Uterus (tissue), 3 donors: ENCODE measurements at regions not wholly inside any gene's neighbourhood (a gene's known extent, or its start where the extent isn't known, plus 50 kb on each side); places are given as distances from the start of the nearest gene placed in this dataset.
"Not testable (repeated sequence)": the region's sequence is repeated elsewhere in the genome, so short reads cannot be mapped to it uniquely, and the experiment has no call there.

Experiments used
- DNase-seq, 2 donors: peaks; one replicate each; pipeline ENCODE4 v3.0.0-alpha.2; 2019 to 2020
- H3K27ac ChIP-seq, 2 donors: fragments of 200-600 bp; sonication (generic); 1 replicate in 1 of 2; 2 replicates in 1 of 2; pipeline ENCODE4 v1.5.1; 2016 to 2018
- H3K27me3 ChIP-seq, 2 donors: fragments of 200-600 bp; sonication (generic); one replicate each; pipeline ENCODE4 v1.5.1; 2018 to 2019; ENCODE audit warnings: control low read depth in 1 of 2
- H3K36me3 ChIP-seq, 2 donors: fragments of 200-600 bp; sonication (generic); one replicate each; pipeline ENCODE4 v1.5.1; 2019; ENCODE audit warnings: control low read depth in 1 of 2
- H3K4me1 ChIP-seq, 2 donors: fragments of 200-600 bp; sonication (generic); one replicate each; pipeline ENCODE4 v1.5.1; 2018 to 2019; ENCODE audit warnings: control low read depth in 1 of 2
- H3K4me3 ChIP-seq, 2 donors: fragments of 200-600 bp; sonication (generic); 1 replicate in 1 of 2; 2 replicates in 1 of 2; pipeline ENCODE4 v1.5.1; 2018 to 2019; ENCODE audit warnings: mild to moderate bottlenecking in 1 of 2
- H3K9me3 ChIP-seq, 2 donors: fragments of 200-600 bp; sonication (generic); one replicate each; pipeline ENCODE4 v1.5.1; 2019; ENCODE audit warnings: control low read depth in 1 of 2
- POLR2A ChIP-seq, 2 donors: fragments of 450-650 bp; IDR thresholded peaks; one replicate each; pipeline ENCODE4 v1.6.1; 2016; ENCODE audit warnings: antibody characterized with exemption in 2 of 2, mild to moderate bottlenecking in 1 of 2, moderate library complexity in 1 of 2
- intact Hi-C: fragments of 100-400 bp; cut with DNase I; formaldehyde crosslinking; loops from one replicate; pipeline ENCODE4 v1.15.1; 2023; ENCODE audit warnings: low total_unique reads
- TF ChIP-seq, protein P1 (sequence below), 4 experiments: fragments of 200-600 bp in 2 of 4; fragments of 450-650 bp in 2 of 4; sonication (generic) in 2 of 4; IDR thresholded peaks; one replicate each; pipeline ENCODE4 v1.5.1; 2016 to 2019; ENCODE audit warnings: antibody characterized with exemption in 4 of 4, mild to moderate bottlenecking in 2 of 4, moderate library complexity in 1 of 4
- donor health status: DM: yes; HTN: yes; CAD: no.

DNA sequence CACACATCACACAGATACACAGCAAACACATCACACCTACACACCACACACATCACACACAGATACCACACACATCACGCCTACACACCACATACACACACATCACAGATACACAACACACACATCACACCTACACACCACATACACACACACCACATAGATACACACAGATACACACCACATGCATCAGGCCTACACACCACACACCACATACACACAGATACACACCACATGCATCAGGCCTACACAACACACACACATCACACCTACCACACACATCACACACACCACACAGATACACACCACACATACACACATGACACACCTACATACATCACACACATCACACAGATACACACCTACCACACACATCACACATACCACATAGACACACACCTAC lies 158.8 kb downstream of the NDUFA10 start:
- Histone ChIP-seq H3K36me3 (no peaks in the 10 kb centered on the region), H3K4me1 (no peaks in the 10 kb centered on the region), H3K27me3 (no peaks in the 10 kb centered on the region), H3K9me3 (no peaks in the 10 kb centered on the region), H3K4me3 (no peak overlapping the region), H3K27ac (no peak overlapping the region)
- TF ChIP-seq, protein P1, sequence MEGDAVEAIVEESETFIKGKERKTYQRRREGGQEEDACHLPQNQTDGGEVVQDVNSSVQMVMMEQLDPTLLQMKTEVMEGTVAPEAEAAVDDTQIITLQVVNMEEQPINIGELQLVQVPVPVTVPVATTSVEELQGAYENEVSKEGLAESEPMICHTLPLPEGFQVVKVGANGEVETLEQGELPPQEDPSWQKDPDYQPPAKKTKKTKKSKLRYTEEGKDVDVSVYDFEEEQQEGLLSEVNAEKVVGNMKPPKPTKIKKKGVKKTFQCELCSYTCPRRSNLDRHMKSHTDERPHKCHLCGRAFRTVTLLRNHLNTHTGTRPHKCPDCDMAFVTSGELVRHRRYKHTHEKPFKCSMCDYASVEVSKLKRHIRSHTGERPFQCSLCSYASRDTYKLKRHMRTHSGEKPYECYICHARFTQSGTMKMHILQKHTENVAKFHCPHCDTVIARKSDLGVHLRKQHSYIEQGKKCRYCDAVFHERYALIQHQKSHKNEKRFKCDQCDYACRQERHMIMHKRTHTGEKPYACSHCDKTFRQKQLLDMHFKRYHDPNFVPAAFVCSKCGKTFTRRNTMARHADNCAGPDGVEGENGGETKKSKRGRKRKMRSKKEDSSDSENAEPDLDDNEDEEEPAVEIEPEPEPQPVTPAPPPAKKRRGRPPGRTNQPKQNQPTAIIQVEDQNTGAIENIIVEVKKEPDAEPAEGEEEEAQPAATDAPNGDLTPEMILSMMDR (IDR thresholded peaks at IDR 0.05): no peak
- intact Hi-C loops: no loop called here
- no peak for DNase-seq

DNA sequence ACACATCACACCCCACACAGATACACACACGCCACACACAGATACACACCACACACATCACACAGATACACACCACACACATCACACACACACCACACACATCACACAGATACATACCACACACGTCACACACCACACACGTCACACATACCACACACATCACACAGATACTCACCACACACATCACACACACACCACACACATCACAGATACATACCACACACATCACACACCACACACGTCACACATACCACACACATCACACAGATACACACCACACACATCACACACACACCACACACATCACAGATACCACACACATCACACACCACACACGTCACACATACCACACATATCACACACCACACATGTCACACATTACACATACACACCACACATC lies 159.3 kb downstream of the NDUFA10 start:
- H3K4me3 ChIP-seq, H3K4me1 ChIP-seq, H3K27ac ChIP-seq, DNase-seq, intact Hi-C loops, H3K9me3 ChIP-seq, H3K36me3 ChIP-seq, H3K27me3 ChIP-seq: not testable (repeated sequence)

DNA sequence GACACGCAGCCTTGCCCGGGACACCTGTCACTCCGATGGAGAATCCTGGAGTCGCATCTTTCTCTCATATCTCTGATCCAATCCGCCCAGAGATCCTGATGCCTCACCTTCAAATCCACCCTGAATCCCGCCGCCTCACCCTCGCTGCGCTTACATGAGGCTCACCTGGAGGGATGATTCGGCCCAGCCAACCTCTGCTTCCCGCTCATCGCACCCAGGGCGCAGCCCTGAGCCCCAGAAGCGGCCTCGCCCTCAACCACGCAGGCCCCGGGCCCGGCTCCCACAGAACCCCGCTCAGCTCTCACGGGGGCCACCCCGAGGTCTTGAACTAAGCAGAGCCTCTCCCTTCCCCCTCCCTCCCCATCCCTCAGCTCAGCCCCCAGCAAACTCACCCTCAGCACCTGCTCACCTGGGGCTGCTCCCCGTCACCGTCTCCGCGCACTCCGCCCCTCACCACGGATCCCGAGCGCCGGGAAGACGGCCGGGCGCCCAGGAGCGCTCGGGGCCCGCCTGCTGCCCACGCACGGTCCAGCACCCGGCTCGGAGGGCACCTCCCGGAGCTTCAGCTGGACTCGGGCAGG lies 160.0 kb downstream of the NDUFA10 start:
- Histone ChIP-seq H3K4me1 (no peaks in the 10 kb centered on the region), H3K27me3 (no peaks in the 10 kb centered on the region), H3K9me3 (no peaks in the 10 kb centered on the region), H3K4me3 (no peak overlapping the region), H3K27ac (no peak overlapping the region), H3K36me3 (no peaks in the 10 kb centered on the region)
- intact Hi-C loops: no loop called here
- DNase-seq: no peak
- TF ChIP-seq POLR2A (IDR thresholded peaks at IDR 0.05): no peak
- TF ChIP-seq, protein P1 (IDR thresholded peaks at IDR 0.05): no peak

DNA sequence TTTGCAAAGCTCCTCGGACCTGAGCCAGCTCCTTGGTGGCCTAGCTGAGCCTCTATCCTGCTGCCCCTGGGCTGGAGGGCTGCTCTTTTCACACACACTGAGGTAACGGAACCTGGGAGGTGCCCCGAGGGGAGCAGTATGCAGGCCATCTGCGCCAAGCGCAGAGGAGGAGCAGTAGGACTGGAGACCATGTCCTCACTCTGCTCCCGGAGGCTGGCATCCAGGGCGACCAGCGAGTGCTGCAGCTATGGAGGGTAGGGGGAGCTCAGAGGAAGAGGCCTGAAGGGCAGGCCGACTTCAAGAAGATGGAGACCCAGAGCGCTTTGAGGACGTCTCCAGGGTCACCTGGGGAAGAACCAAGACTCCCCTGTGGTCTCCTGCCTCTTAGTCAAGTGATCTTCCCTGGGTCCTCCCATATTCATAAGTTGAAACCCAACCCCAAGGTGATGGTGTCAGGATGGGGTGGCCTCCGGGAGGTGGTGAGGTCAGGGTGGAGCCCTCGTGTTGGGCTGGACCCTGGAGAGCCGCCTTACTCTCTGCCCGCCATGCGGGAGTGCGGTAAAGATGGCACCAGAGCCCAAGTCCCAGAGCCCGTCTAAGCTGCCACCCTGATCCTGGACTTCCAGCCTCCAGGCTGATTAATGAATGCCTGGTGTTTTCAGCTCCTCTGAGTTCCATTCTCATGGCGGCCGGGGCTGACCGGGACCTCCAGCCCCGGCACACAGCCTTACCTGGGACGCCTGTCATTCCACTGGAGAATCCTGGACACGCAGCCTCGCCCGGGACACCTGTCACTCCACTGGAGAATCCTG lies 160.7 kb downstream of the NDUFA10 start:
- TF ChIP-seq, protein P1 (IDR thresholded peaks at IDR 0.05): no peak
- no peak for TF ChIP-seq POLR2A (IDR thresholded peaks at IDR 0.05)
- Histone ChIP-seq H3K4me3 (no peak overlapping the region), H3K4me1 (no peaks in the 10 kb centered on the region), H3K9me3 (no peaks in the 10 kb centered on the region), H3K36me3 (no peaks in the 10 kb centered on the region), H3K27me3 (no peaks in the 10 kb centered on the region), H3K27ac (no peak overlapping the region)
- DNase-seq: no peak
- intact Hi-C loops: no loop called here

DNA sequence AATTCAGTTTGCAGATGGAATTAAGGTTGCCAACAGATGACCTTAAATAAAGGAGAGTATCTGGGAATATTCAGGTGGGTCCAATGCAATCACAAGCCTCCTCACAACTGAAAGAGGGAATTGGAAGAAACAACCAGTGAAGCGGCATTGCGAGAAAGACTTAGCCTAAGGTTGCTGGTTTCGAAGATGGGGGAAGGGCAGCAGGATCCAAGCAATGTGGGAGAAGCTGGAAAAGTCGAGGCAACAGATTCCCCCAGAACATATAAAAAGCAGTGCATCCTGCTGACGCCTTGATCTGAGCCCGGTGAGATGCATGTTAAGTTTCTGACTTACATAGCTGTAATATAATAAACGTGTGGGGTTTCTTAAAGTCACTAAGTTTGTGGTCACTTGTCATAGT lies 162.5 kb downstream of the NDUFA10 start:
- H3K27ac ChIP-seq: no peak overlapping the region
- no peak overlapping the region for H3K4me3 ChIP-seq
- DNase-seq: no peak
- H3K9me3 ChIP-seq: no peaks in the 10 kb centered on the region
- no peak for TF ChIP-seq POLR2A (IDR thresholded peaks at IDR 0.05)
- TF ChIP-seq, protein P1 (IDR thresholded peaks at IDR 0.05): no peak
- no peaks in the 10 kb centered on the region for H3K4me1 ChIP-seq
- H3K36me3 ChIP-seq: no peaks in the 10 kb centered on the region
- no peaks in the 10 kb centered on the region for H3K27me3 ChIP-seq
- intact Hi-C loops: no loop called here
